GM12875 (cell line): ENCODE measurements at regions not wholly inside any gene's neighbourhood (a gene's known extent, or its start where the extent isn't known, plus 50 kb on each side); places are given as distances from the start of the nearest gene placed in this dataset.

Experiments used
- H3K4me3 ChIP-seq: one replicate; pipeline ENCODE4 v1.5.1; 2011; ENCODE audit warnings: low read depth, low read length, control low read depth
- TF ChIP-seq, protein P1 (sequence below): IDR thresholded peaks from 2 replicates; pipeline ENCODE4 v1.5.1; 2011; ENCODE audit warnings: low read depth, mild to moderate bottlenecking, control low read depth, inconsistent platforms, low read length, moderate library complexity, borderline replicate concordance; ENCODE audit not compliant: insufficient read depth

DNA sequence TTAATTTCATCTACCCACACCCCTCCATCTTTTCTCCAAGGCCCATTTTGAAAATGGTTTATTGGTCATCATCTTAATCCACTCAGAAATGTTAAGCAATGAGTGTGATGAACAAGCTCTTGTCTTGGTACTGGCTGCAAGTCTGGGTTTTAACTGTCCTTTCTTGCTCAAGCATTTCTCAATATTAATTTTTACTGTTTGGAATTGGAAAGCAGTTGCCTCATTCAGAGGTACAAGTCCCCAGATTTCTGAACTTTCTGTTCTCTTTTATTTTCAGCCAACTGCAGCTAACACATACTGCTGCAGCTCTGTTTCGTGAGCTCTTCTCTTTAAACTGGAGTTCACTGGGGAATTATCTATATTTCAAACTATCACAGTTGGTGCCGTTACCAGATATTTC lies 99.4 kb upstream of the TEX51 start:
- no peak overlapping the region for H3K4me3 ChIP-seq
- TF ChIP-seq, protein P1, sequence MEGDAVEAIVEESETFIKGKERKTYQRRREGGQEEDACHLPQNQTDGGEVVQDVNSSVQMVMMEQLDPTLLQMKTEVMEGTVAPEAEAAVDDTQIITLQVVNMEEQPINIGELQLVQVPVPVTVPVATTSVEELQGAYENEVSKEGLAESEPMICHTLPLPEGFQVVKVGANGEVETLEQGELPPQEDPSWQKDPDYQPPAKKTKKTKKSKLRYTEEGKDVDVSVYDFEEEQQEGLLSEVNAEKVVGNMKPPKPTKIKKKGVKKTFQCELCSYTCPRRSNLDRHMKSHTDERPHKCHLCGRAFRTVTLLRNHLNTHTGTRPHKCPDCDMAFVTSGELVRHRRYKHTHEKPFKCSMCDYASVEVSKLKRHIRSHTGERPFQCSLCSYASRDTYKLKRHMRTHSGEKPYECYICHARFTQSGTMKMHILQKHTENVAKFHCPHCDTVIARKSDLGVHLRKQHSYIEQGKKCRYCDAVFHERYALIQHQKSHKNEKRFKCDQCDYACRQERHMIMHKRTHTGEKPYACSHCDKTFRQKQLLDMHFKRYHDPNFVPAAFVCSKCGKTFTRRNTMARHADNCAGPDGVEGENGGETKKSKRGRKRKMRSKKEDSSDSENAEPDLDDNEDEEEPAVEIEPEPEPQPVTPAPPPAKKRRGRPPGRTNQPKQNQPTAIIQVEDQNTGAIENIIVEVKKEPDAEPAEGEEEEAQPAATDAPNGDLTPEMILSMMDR = no peak

DNA sequence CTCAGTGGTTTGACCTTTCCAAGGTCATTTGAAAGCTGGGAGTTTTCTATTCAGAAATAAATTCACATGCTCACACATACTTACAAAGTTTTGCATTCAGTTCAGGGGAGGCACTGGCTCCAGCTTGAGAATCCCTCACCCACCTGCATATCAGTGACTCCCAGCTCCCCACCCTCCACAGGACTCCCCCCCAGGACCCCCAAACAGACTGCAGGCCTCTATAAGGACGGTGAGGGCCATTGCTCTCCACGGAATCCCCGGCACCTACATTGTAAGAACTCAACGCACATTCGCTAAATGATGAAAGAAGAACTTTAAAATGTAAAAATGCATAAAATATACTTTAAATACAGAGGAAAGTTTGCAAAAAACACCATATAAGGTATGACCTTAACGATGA lies 97.2 kb upstream of the TEX51 start:
- no peak overlapping the region for H3K4me3 ChIP-seq
- TF ChIP-seq, protein P1 = no peak

DNA sequence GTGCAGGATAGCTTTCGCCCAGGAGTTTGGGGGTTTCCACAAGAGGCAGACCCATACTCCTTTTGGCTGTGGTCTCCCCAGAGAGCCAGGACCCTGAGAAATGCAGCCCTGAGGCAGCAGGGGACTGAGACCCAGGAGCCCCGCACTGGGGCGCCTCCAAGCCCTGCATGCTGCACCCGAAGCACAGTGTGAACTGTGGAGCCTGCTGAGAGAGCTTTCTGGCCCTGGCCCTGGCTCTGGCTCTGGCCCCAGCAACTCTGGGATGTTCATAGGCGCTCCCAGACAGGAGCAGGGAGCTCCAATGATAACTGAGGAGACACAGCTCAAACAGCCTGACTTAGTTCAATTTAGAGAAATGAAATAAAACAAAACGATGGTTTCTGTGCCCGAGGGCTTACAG lies 96.4 kb upstream of the TEX51 start:
- TF ChIP-seq, protein P1 = no peak
- no peak overlapping the region for H3K4me3 ChIP-seq

DNA sequence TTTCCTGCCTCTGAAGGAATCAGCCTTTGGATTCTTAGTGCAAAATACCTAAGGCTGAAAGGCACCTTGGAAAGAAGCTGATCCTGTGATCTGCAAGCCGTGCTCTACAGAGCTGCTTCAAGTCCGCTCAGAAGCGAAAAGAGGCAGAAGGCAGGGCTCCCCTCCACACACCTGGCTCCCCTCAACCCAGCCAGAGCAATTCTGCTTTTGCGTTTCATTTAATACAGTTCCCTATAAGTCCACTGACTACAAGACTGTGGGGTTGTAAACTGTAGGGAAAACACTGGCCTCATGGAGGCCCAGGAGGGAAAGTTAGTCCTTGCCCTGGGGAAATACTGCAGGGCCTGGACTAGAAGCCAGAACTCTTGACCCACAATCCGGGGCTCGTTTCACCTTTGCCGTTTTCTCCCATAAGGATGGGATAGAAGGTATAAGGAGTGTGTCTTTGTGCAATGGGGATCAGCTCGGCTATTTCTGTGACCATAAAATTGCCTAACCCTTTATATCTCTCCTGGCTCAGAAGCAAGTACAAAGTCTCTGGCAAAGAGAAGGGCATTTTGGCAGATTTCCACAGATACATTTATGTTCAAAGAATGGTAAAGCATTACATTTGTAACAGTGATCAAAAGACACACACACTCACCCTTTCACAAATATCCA lies 95.8 kb upstream of the TEX51 start:
- TF ChIP-seq, protein P1 = no peak
- no peak overlapping the region for H3K4me3 ChIP-seq

DNA sequence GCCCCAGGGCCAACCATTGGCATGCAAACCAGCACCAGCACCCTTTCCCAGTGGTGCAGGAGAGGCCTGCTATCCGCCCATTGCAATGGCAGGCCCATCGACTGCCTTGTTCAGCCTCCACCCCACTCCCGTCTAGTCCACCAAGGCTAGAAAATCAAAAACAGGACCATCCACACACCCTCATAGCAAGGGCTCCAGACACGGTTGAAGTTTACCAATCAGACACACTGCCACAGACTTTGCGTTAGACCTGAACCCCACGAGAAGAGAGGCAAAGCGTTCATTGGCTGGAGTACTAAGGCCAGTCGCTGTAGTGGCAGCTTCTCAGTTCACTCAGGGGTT lies 95.3 kb upstream of the TEX51 start:
- H3K4me3 ChIP-seq = no peak overlapping the region
- TF ChIP-seq, protein P1 = no peak

DNA sequence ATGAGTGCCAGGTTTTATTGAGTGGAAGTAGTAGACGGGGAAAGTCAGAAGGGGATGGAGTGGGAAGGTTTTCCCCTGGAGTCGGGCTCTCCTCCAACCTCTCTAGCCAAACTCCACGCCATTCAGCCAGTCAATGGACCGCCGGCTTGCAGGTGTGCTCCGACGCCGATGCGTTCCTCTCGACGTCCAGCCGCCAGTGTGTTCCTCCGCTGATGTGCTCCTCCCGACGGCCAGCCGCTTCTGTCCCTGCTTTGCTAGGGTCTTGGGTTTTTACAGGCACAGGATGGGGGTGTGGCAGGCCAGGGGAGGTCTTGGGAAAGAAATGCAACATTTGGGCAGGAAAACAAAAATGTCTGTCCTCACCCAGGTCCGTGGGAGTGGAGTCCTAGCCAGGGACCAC lies 94.3 kb upstream of the TEX51 start:
- TF ChIP-seq, protein P1 = no peak
- no peak overlapping the region for H3K4me3 ChIP-seq

DNA sequence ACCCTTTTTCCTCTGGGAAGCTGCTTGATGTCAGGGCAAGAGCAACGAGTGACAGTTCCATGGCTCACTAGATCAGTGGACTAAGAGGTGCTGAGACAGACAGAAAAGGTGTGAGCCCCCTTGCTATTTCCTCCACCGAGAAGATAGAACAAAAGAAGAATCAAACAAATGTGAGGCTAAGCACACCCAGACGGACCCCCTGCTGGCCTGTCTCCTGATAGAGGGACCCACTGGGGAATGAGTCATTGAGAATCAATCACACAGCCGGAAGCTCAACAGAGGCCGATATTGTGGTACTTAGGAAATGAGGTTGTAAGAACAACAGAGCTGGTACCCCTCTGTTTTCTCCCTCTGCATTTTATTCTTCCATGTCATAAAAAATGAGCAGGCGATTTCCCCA lies 89.8 kb upstream of the TEX51 start:
- TF ChIP-seq, protein P1 = no peak
- H3K4me3 ChIP-seq = no peak overlapping the region
